HS-5 (cell line): ENCODE measurements at regions not wholly inside any gene's neighbourhood (a gene's known extent, or its start where the extent isn't known, plus 50 kb on each side); places are given as distances from the start of the nearest gene placed in this dataset.
"Not testable (repeated sequence)": the region's sequence is repeated elsewhere in the genome, so short reads cannot be mapped to it uniquely, and the experiment has no call there.

Source experiments
- DNase-seq: peaks from one replicate; pipeline ENCODE4 v3.0.0-alpha.2; 2012; ENCODE audit warnings: low read depth

DNA sequence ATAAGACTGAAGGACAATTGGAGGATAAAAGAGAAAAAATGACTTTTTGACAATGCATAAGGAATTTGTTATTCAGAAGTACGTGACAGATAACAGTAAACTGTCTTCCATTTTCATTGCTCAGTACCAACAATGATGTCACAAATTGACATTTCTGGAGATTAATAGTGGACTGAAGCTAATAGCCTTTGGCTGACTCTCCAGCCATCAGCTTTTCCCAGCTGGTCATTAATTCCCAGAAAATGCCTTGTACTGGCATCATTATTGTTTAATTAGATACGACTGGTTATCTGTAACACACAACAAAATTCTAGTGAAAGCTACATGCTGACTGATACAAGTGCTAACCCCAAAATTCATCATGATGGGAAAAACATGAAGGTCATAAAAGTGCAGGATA is 147.9 kb upstream of the FGF13 start:
- no peak for DNase-seq

DNA sequence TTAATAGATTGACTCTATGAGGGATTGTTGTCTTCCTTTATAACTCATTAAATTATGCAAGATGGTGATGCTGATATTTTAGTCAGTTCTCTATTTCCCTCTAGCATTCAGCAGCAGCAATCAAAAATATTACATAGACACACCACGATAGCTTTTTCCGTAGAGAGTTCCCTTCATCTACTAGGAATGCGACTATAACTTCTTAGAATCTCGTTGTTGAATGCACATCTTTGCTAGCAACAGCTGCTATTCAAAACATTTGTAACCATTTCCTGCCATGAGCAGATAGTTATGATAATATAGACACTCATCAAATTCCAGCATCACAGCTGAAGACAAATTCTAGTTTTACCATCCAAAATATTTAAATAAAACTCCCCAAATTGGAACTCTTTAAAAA is 147.4 kb upstream of the FGF13 start:
- DNase-seq = peak; percentile 19

DNA sequence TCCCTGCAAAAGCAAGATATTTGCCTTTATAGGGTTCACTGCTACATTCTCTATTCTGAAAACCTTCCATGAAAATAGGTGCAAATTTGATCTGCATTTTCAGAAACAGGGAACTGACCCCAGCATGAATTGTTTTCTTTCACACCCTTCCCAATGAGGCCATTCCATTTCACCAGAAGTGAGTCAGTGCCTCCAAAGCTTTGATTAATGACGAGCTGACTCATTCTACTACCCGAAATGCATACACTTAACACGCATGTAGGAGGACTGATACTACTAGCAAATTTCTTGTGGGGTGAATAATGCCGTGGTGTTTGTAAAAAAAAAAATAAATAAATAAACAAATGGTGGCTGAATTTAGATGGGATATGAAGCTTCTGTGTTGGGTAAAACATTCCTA is 146.9 kb upstream of the FGF13 start:
- DNase-seq = peak; percentile 42

DNA sequence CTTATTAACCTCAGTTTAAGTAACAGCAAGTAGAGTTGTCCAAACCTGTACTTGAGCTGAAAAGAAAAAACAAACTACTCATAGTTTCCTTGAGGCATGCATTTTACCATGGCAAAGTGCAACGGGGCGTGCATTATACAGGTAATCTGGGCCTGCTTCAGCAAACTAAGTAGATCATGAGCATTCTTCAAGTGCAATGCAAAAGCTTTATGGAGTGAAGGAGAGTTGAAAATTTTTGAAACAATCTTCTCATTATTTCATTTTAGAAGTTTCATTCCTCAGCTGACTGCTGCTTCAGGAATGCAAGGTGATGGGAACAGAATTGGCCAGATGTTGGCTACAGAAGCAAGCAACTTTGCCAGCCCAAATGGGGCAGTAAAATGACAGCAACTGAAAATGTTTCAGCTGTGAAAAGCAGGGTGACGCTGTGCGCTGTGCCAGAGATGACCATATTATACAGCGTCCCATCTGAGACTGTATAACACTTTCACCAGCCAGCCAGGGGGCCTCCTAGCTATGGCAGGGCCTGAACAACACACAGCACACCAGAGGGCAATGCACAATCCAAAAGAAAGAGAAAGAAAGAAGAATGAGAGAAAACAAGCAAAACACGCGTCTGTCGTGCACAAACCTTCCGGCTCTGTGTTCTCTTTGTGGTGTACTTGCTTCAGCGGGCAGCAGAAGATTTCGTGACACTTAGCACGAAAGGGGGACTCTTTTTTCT is 145.5 kb upstream of the FGF13 start:
- DNase-seq = no peak

DNA sequence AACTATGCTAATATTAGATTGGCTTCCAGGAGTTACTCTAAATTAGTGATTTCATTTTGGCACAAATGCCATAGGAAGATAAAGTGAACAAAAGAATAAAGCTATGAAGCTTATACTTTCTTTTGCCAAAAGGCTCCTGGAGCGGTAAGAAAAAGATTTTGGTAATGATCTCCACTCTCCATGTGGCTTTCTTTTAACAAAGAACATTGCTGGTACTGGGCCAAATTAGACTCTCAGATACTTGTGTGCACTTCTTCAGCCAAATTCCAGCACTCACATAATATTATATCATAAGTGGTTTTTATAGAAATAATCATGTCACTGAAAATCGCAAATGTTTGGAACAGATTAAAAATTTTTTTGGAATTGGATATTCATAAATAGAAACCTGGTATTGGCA is 142.4 kb upstream of the FGF13 start:
- no peak for DNase-seq

DNA sequence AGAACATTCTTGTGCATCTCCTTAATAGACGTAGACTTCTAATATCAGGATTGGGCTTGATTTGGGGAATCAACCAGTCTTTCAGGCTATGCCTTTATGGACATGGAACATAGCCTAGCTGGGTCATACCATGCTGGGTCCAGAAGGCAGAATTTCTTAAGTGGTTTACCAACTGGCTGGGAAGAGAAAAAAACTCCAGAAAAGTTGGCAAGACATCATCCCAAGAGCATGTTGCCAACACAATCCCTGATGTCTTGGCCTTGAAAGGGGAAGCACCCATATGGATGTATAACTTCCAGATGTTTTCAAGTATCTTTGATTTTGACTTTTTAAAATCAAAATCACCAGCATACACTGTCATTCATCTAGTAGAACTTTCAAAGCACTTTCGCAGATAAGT is 138.0 kb upstream of the FGF13 start:
- no peak for DNase-seq

DNA sequence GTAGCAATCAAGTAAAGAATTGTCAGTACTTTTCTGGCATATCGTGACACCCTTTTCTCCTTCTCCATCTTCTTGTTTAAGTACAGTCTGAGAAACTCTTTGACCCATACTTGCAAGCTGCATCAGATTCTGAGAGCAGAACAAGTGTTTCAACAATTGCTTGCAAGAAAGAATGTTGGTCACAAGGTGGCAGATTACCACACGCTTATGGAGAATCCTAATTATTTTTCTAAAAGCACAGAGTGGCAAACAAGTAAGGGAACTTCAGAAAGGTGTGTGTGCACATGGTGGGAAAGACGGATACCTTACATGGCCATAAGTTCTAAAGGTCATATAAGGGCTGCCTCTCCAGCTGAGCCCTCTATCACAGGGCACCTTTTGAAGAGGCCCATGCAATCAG is 136.4 kb upstream of the FGF13 start:
- DNase-seq = no peak

DNA sequence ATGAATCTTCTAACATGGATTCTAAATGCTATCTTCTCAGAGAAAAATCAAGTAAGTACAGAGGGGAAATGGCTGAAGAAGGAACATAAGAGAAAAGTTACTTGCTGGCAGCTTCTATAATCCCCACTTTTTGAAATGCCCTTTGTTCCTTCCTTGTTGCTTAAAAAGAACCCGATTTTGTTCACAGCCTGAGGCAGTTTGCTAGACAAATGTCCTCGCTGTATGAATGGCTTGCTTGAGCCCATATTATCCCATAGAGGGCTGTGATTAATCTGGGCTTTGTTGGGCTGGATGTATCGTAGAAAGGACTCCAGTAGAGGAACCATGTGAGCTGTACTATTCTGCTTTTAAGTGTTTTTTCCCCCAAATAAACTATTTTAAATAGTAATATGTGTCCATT is 134.3 kb upstream of the FGF13 start:
- DNase-seq = no peak

DNA sequence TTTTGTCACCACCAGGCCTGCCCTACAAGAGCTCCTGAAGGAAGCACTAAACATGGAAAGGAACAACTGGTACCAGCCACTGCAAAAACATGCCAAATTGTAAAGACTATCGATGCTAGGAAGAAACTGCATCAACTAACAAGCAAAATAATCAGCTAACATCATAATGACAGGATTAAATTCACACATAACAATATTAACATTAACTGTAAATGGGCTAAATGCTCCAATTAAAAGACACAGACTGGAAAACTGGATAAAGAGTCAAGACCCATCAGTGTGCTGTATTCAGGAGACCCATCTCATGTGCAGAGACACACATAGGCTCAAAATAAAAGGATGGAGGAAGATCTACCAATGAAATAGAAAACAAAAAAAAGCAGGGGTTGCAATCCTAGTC is 95.9 kb upstream of the FGF13 start:
- DNase-seq = not testable (repeated sequence)

DNA sequence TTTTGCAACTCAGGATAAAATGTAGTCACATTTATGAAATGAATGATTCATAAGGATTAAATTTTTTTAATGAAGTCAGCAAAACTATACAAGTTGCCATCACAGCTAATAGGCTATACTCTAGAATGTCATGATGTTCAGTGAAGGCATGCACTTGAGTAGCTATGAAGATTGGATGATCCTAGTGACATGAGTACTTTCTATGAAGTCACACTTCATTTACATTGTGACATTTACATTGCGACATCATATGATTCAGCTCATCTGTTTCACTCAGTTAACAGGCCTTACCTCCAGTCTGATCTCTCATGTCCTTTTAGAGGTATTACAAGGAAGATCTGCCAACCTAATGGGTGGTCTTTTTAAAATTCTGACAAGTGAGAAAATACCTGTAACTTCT is 82.7 kb upstream of the FGF13 start:
- no peak for DNase-seq

DNA sequence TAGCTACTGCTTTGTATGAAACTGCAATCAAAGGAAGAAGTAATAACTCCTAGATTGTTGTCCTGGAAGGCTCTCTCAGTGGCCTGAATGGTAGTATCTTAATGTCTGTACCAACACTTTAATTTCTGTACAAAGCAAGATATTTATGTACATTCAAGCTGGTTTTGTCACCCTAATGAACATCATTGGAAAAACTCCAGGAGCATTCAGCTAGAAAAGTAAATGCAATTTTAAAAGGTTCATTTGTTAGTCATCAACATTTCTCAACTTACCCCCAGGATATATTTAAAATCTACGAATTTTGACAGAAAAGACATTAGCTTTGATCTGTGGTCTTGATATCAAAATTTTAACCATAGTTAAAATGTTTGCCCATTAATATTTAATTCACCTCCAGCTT is 80.0 kb upstream of the FGF13 start:
- no peak for DNase-seq

DNA sequence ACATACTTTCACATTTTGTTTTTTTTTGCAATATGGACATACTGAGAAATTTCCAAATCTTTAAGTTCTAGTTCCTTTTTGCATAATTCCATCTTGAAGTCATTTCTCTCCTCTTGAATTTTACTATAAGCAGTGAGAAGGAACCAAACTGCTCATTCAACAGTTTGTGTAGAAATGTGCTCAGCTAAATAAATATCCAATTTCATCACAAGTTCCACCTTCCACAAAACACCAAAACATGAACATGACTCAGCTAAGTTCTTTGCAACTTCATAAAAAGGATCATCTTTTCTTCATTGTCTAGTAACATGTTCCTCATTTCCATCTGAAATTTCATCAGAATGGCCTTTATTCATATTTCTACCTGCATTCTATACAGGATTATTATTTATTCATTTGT is 77.3 kb upstream of the FGF13 start:
- DNase-seq = no peak

DNA sequence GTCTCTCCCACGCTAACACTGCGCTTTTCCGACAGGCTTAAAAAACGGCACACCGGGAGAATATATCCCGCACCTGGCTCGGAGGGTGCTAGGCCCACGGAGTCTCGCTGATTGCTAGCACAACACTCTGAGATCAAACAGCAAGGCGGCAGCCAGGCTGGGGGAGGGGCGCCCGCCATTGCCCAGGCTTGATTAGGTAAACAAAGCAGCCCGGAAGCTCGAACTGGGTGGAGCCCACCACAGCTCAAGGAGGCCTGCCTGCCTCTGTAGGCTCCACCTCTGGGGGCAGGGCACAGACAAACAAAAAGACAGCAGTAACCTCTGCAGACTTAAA is 67.0 kb upstream of the FGF13 start:
- not testable (repeated sequence) for DNase-seq

DNA sequence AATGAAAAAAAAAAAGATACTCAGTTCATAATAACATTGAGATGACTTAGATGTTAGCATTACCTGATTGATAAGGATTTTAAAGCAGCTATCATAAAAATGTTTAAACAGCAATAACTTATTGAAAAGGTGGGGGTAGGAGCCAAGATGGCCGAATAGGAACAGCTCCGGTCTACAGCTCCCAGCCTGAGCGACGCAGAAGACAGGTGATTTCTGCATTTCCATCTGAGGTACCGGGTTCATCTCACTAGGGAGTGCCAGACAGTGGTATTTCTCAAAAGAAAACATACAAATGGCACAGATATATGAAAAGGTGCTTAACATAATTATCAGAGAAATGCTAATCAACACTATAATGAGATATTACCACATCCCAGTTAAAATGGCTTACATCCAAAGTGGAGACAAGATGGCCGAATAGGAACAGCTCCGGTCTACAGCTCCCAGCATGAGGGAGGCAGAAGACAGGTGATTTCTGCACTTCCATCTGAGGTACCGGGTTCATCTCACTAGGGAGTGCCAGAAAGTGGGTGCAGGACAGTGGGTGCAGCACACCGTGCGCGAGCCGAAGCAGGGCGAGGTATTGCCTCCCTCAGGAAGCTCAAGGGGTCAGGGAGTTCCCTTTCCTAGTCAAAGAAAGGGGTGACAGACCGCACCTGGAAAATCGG is 66.5 kb upstream of the FGF13 start:
- DNase-seq = not testable (repeated sequence)

DNA sequence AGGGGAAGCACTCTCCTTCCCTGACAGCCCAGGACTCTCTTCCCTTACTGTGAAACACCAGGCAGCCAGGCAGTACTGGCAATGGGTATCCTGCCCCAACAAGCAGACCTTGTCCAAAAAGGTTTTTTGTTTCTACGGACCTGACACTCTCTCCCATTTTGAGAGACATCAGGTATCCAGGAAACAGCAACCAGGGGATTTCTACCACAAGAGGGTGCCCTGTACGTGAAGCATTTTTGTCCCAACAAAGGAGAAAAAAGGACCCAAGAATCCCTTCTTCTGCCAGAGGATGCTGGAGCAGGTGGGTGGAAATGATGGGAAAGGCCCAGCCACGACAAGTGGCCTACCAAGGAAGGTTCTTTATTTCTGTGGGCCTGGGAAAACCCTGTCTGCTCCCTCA is 65.7 kb upstream of the FGF13 start:
- DNase-seq = no peak

DNA sequence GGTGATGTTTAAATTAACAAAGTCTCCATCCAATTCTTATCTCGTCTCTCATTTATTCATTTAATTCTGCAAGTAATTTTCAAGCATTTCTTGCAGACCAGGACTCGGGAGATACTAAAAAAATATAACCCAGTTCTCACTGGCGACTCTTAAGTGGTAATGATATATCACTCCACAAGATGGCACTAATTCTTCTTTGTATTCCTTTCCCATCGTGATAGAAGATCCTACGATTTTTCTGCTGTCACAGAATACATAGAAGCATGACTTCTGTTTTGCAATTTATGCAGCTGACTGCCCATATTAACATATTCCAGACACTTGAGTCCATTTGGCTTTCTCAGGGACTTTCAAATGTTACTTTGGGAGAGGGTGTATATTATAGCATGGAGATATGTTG is 64.0 kb upstream of the FGF13 start:
- DNase-seq = no peak

DNA sequence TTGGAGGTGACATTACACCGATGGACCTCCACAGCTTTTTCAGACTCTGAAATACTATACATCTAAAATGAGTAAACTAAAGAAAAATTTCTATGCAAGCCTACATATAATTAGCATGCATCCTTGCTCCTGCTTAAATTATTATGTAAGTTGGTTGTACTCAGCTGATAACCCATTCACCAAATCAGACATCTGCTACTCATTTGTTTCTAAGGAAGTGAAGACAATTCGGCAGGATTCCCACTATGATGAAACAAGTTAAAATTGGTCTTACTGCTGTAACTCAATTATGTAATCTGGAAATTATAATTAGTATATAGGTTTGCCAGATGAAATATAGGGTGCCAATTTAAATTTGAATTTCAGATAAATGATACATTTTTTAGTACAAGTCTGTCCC is 59.5 kb upstream of the FGF13 start:
- no peak for DNase-seq

DNA sequence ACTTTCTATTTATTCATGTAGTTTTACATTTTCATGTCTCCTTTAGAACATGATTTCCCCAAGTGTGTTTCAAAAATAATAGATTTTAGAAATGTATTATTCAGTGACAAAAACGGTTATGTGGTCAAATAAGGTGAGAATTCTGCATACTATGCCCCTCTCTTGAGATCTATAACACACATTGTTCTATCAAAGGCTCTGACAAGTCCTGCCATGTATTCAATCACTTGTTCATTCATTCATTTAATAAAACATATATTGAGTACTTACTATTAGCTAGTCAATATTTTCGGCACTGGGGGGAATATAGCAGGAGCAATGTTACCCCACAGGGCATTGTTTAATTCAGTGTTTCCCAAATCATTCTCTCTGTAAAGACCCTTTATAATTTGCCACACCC is 58.4 kb upstream of the FGF13 start:
- DNase-seq = no peak

DNA sequence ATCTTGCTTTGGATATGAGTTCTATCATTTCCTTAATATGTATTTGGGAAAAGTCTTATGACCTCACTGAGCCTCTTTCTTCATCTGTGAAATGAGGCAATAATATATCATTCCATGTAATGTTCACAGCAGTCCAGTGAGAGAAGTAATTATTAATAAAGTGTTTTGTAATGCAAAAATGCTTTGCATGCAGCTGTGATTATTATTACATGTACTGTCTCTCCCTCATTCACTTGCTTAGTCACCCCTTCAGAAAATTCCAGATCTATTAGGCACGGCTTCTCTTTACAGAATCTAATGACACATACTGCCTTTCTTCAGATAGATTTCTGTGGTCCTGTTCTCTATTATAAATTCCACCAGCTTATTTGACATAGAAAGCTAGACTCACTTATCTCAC is 53.5 kb upstream of the FGF13 start:
- peak; percentile 11 for DNase-seq

DNA sequence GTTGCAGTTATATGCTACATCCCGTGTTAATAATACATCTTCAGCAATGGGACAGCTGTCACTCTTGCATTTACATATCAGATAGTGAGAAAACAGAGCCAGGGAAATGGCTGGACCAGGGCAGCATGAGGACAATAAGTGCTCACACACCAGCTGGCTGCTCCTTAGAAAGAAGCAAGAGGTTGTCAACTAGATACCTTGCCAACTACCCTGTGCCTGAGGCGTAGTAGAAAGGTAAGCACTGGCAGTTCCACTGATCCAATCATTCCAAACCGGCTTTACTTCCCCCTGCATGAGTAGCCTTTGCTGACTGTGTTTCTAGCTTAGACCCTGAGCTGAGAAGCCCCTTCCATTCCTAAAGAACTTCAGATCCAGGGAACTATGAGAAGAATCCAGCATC is 52.2 kb upstream of the FGF13 start:
- no peak for DNase-seq

DNA sequence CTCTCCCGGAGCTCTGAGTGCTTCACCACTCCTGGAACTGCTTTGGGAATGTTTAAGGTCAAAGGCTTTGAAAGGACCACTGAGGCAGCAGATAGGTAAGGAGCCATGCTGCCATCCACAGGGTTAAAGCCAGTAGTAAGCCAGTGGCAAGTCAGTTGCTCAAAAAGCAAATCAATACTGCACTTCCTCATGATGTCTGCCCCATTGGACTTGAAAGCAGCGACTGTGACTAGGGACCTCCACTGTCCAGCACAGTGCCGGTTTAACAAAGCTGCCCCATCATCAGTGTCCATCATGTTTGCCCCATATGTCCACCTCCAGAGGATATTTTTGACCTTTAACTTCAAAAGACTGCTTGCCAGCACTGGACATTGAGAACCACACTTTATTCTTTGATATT is 49.9 kb upstream of the FGF13 start:
- DNase-seq = no peak
